SK-N-MC (cell line): ENCODE measurements at regions not wholly inside any gene's neighbourhood (a gene's known extent, or its start where the extent isn't known, plus 50 kb on each side); places are given as distances from the start of the nearest gene placed in this dataset.
A peak's percentile ranks its signal among the peaks of the same experiment; 100 is the strongest.

Source experiments
- DNase-seq: peaks from one replicate; pipeline ENCODE4 v3.0.0-alpha.2; 2011; ENCODE audit warnings: low read depth, low spot score
- H3K27ac ChIP-seq: fragments of 200-600 bp; sonication (generic); 2 replicates; pipeline ENCODE4 v1.5.1; 2016; ENCODE audit warnings: mixed run types
- H3K36me3 ChIP-seq: fragments of 200-600 bp; sonication (generic); 2 replicates; pipeline ENCODE4 v1.6.1; 2017; ENCODE audit warnings: antibody characterized with exemption, low read length, mixed read lengths; ENCODE audit not compliant: insufficient read depth
- H3K4me3 ChIP-seq: fragments of 200-600 bp; sonication (generic); 2 replicates; pipeline ENCODE4 v1.5.1; 2016
- H3K9ac ChIP-seq: fragments of 200-600 bp; sonication (generic); 2 replicates; pipeline ENCODE4 v1.8.0; 2017; ENCODE audit warnings: mixed run types, mixed read lengths; ENCODE audit not compliant: insufficient read length
- H3K9me3 ChIP-seq: fragments of 200-600 bp; sonication (generic); 2 replicates; pipeline ENCODE4 v1.6.1; 2017; ENCODE audit warnings: low read depth, mild to moderate bottlenecking, antibody characterized with exemption, low read length, moderate library complexity, mixed read lengths
- EZH2 ChIP-seq: fragments of 200-600 bp; sonication (generic); IDR thresholded peaks from one replicate; pipeline ENCODE4 v1.6.1; 2017; ENCODE audit warnings: antibody characterized with exemption
- FOXP2 ChIP-seq: optimal IDR thresholded peaks from 2 replicates; pipeline ENCODE3; 2011; ENCODE audit warnings: mild to moderate bottlenecking, moderate library complexity; ENCODE audit not compliant: insufficient read depth; ENCODE audit errors: extremely low read length, control extremely low read depth
- POLR2AphosphoS5 ChIP-seq: IDR thresholded peaks from 2 replicates; pipeline ENCODE4 v1.6.1; 2012; ENCODE audit warnings: mild to moderate bottlenecking, low read depth, low read length, borderline replicate concordance

GRCh38 chr6:120511712-120512111 lies 822.6 kb downstream of the TBC1D32 start:
- Histone ChIP-seq H3K9ac (no peak overlapping the region), H3K36me3 (no peaks in the 10 kb centered on the region), H3K4me3 (no peak overlapping the region), H3K9me3 (no peaks in the 10 kb centered on the region), H3K27ac (no peak overlapping the region)
- no peak for TF ChIP-seq POLR2AphosphoS5
- no peak for TF ChIP-seq FOXP2
- no peak for TF ChIP-seq EZH2
- no peak for DNase-seq

GRCh38 chr6:120498711-120499110 lies 835.6 kb downstream of the TBC1D32 start:
- no peak for DNase-seq
- Histone ChIP-seq H3K36me3 (no peaks in the 10 kb centered on the region), H3K4me3 (no peak overlapping the region), H3K9ac (no peak overlapping the region), H3K9me3 (no peaks in the 10 kb centered on the region), H3K27ac (no peak overlapping the region)
- TF ChIP-seq FOXP2, result no peak
- TF ChIP-seq EZH2, result no peak
- no peak for TF ChIP-seq POLR2AphosphoS5

- Histone ChIP-seq H3K9ac (no peak overlapping the region), H3K4me3 (no peak overlapping the region), H3K9me3 (no peaks in the 10 kb centered on the region), H3K27ac (no peak overlapping the region; the same call in 1 of the 2 replicates), H3K36me3 (no peaks in the 10 kb centered on the region)
- no peak for DNase-seq
- TF ChIP-seq EZH2 (no peak), POLR2AphosphoS5 (no peak), FOXP2 (no peak)
These were observed 837.6 kb downstream of the TBC1D32 start for GRCh38 chr6:120496661-120497060.

GRCh38 chr6:120493505-120493904 lies 840.8 kb downstream of the TBC1D32 start:
- no peaks in the 10 kb centered on the region for H3K9me3 ChIP-seq
- H3K36me3 ChIP-seq, result no peaks in the 10 kb centered on the region
- no peak overlapping the region for H3K9ac ChIP-seq
- no peak overlapping the region for H3K4me3 ChIP-seq
- TF ChIP-seq FOXP2, result no peak
- H3K27ac ChIP-seq, result no peak overlapping the region
- no peak for DNase-seq

- Histone ChIP-seq H3K4me3 (no peak overlapping the region), H3K27ac (peak overlapping the region; percentile 54; the same call in 1 of the 2 replicates), H3K36me3 (no peaks in the 10 kb centered on the region), H3K9me3 (no peaks in the 10 kb centered on the region), H3K9ac (no peak overlapping the region)
- DNase-seq, result peak; percentile 59
- TF ChIP-seq POLR2AphosphoS5 (no peak), FOXP2 (no peak), EZH2 (no peak)
These were observed 844.3 kb downstream of the TBC1D32 start for GRCh38 chr6:120489941-120490340.

- TF ChIP-seq EZH2 (no peak), FOXP2 (no peak), POLR2AphosphoS5 (no peak)
- no peak for DNase-seq
- Histone ChIP-seq H3K9me3 (no peaks in the 10 kb centered on the region), H3K4me3 (no peak overlapping the region), H3K36me3 (no peaks in the 10 kb centered on the region), H3K27ac (no peak overlapping the region), H3K9ac (no peak overlapping the region)
These were observed 850.1 kb downstream of the TBC1D32 start for GRCh38 chr6:120484146-120484545.

- DNase-seq, result no peak
- no peak for TF ChIP-seq POLR2AphosphoS5
- no peak for TF ChIP-seq EZH2
- TF ChIP-seq FOXP2, result no peak
- no peak overlapping the region for H3K9ac ChIP-seq
- no peak overlapping the region for H3K27ac ChIP-seq
- no peaks in the 10 kb centered on the region for H3K9me3 ChIP-seq
- no peak overlapping the region for H3K4me3 ChIP-seq
- no peaks in the 10 kb centered on the region for H3K36me3 ChIP-seq
These were observed 855.6 kb downstream of the TBC1D32 start for GRCh38 chr6:120478650-120479049.

GRCh38 chr6:120473804-120474203 lies 860.5 kb downstream of the TBC1D32 start:
- Histone ChIP-seq H3K4me3 (no peak overlapping the region), H3K9ac (no peak overlapping the region), H3K27ac (no peak overlapping the region), H3K9me3 (no peaks in the 10 kb centered on the region), H3K36me3 (no peaks in the 10 kb centered on the region)
- TF ChIP-seq EZH2 (no peak), FOXP2 (no peak), POLR2AphosphoS5 (no peak)
- no peak for DNase-seq

- no peak for DNase-seq
- no peak overlapping the region for H3K4me3 ChIP-seq
- TF ChIP-seq POLR2AphosphoS5 (no peak), EZH2 (no peak), FOXP2 (no peak)
- no peak overlapping the region for H3K9ac ChIP-seq
- H3K36me3 ChIP-seq, result no peaks in the 10 kb centered on the region
- H3K27ac ChIP-seq, result no peak overlapping the region
- no peaks in the 10 kb centered on the region for H3K9me3 ChIP-seq
These were observed 865.8 kb downstream of the TBC1D32 start for GRCh38 chr6:120468486-120468885.

- H3K4me3 ChIP-seq, result no peak overlapping the region
- no peaks in the 10 kb centered on the region for H3K9me3 ChIP-seq
- H3K27ac ChIP-seq, result no peak overlapping the region
- no peak for DNase-seq
- H3K9ac ChIP-seq, result no peak overlapping the region
- no peaks in the 10 kb centered on the region for H3K36me3 ChIP-seq
- no peak for TF ChIP-seq POLR2AphosphoS5
- no peak for TF ChIP-seq EZH2
- no peak for TF ChIP-seq FOXP2
These were observed 882.8 kb downstream of the TBC1D32 start for GRCh38 chr6:120451508-120451907.
